ENCODE measurements at regions not wholly inside any gene's neighbourhood (a gene's known extent, or its start where the extent isn't known, plus 50 kb on each side); places are given as distances from the start of the nearest gene placed in this dataset.
"Not testable (repeated sequence)": the region's sequence is repeated elsewhere in the genome, so short reads cannot be mapped to it uniquely, and the experiment has no call there.

DNA sequence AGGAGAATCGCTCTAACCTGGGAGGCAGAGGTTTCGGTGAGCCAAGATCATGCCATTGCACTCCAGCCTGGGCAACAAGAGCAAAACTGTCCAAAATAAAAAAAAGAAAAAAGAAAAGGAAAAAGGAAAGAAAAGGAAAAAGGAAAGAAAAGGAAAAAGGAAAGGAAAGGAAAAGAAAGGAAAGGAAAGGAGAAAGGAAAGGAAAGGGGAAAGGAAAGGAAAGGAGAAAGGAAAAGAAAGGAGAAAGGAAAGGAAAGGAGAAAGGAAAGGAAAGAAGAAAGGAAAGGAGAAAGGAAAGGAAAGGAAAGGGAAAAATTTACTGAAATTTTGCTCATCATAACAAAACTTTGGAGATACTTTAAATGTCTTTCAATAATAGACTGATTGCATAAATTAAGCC is 391.3 kb upstream of the GYPC start:
- DNase-seq, result no peak

GRCh38 chr2:126269911-126270310 is 386.0 kb upstream of the GYPC start:
- DNase-seq, result no peak

- no peak for DNase-seq
Observed at GRCh38 chr2:126270587-126270986, 385.4 kb upstream of the GYPC start.

DNA sequence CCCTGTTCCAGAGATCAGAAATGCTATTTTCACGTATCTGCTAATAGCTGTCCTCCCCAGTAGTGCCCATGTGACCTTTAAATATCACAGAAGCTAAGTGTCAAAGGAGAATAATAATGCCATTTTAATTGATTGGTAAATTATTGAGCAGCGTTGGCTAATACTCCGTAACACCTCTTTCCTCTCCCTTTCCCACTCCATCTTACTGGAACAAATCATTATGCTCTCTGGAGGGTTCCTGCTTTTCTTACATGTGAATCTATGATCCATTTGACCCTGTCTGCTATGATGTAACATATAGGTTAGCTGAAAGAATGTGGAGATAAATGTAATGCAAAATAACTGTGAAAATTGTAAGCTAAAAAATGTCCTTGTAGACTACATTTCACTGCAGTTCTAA is 383.6 kb upstream of the GYPC start:
- DNase-seq, result no peak

DNA sequence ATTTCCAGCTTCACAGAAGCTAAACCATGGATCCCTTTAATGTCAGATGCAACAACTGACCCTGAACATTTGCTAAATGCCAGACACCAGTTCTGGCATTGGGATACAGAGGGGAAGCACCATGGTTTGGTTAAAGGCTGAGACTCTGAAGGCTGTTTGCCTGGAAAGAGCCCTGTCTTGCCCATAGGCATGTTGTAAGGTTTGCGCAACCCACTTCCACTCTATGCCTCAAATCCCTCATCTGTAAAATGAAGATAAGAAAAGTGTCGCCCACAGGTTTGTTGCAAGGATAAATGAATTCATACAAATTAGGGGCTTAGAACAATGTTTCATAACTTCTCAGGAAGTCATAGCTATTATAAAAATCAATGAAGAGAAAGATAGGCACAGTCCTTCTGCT is 380.9 kb upstream of the GYPC start:
- no peak for DNase-seq

DNA sequence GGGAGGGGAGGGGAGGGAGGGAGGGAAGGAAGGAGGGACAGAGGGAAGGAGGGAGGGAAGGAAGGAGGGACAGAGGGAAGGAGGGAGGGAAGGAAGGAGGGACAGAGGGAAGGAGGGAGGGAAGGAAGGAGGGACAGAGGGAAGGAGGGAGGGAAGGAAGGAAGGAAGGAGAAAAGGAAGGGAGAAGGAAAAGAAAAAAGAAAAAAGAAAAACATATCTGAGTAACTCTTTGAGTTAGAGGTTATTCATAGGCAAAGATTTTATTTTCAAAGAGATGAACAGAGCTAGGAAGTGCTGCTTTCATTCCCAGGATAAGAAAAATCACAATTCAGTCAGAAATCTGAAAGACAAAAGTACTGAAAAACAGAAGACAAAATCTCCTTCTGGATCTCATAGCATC is 379.7 kb upstream of the GYPC start:
- DNase-seq, result not testable (repeated sequence)

GRCh38 chr2:126288362-126288761 is 367.6 kb upstream of the GYPC start:
- no peak for DNase-seq

DNA sequence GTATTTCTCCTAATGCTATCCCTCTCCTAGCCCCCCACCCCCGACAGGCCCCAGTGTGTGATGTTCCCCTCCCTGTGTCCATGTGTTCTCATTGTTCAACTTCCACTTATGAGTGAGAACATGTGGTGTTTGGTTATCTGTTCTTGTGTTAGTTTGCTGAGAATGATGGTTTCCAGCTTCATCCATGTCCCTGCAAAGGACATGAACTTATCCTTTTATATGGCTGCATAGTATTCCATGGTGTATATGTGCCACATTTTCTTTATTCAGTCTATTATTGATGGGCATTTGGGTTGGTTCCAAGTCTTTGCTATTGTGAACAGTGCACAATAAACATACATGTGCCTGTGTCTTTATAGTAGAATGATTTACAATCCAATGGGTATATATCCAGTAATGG is 362.0 kb upstream of the GYPC start:
- not testable (repeated sequence) for DNase-seq

GRCh38 chr2:126299469-126299976 is 356.4 kb upstream of the GYPC start:
- DNase-seq, result no peak

DNA sequence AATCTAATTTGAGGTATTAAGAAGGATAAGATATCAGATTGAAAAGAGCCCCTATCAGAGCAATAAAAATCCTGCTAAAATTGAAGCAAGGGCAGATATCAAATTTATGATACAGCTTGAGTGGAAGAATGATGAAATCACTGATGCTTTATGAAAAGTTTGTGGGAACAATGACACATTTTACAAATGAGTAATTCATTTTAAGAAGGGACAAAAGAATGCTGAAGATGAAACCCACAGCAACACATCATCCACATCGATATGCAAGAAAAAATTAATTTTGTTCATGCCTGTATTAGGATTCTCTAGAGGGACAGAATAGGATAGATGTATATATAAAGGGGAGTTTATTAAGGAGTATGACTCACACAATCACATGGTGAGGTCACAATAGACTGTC is 355.6 kb upstream of the GYPC start:
- no peak for DNase-seq

- no peak for DNase-seq
Observed at GRCh38 chr2:126302043-126302442, 353.9 kb upstream of the GYPC start.

- DNase-seq, result no peak
Observed at GRCh38 chr2:126303113-126303512, 352.8 kb upstream of the GYPC start.

GRCh38 chr2:126304154-126304553 is 351.8 kb upstream of the GYPC start:
- no peak for DNase-seq

- no peak for DNase-seq
Observed at GRCh38 chr2:126306539-126306938, 349.4 kb upstream of the GYPC start.

GRCh38 chr2:126307740-126308139 is 348.2 kb upstream of the GYPC start:
- no peak for DNase-seq

DNA sequence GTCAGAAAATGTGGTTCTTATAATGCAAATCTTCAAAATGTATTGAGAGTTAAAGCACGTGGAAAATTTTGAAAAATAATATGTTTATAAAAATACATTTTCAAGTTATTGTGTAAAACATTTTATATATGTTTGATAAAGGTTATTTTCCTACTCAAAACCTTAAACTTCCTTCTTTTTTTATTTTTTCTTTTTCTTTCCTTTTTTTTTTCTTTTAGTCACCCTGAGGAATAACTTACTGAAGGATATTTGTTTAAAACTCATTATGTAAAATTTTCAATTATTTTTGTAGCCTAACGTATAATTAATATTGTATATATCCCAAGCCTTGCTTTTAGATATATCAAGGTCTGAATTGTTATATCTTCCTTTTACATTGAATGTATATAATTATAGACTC is 346.8 kb upstream of the GYPC start:
- no peak for DNase-seq

GRCh38 chr2:126312579-126312978 is 343.4 kb upstream of the GYPC start:
- no peak for DNase-seq

DNA sequence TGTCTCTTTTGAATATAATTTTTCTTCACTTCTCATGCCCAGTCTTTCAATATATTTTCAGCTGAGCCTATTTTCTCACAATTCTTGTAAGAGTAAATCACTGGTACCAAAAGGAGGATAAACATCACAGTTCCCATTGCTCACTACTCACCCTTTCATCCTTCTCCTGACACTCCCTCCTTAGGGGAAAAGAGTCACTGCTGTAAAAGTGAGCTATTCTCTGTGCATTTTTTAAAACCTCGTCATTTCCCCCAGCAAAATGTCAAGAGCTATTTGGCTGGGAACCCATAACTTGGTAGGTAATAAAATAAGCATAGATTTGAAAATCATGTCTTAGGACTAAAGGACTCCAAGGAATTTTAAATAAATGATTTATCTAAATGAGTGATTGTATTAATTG is 340.1 kb upstream of the GYPC start:
- DNase-seq, result no peak

GRCh38 chr2:126317790-126318431 is 338.0 kb upstream of the GYPC start:
- DNase-seq, result no peak

DNA sequence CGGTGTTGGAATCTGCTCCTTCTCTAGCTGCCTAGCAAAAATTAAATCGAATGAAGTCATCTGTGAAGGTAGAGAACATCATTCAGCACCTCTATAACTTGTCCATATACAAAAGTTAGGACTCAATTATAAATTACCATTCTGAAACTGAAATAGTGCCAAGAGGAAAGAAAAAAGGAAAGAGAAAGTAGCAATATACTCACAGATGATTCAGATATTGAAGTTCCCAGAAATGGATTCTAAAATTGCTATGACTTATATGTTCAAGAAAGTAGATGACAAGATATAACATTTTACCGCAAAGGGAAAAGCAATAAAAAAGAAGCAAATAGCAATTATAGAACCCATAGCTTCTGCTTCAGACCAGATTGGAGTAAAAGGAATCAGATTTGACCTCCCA is 333.6 kb upstream of the GYPC start:
- no peak for DNase-seq

GRCh38 chr2:126325202-126325601 is 330.8 kb upstream of the GYPC start:
- DNase-seq, result no peak

GRCh38 chr2:126329173-126329572 is 326.8 kb upstream of the GYPC start:
- no peak for DNase-seq

DNA sequence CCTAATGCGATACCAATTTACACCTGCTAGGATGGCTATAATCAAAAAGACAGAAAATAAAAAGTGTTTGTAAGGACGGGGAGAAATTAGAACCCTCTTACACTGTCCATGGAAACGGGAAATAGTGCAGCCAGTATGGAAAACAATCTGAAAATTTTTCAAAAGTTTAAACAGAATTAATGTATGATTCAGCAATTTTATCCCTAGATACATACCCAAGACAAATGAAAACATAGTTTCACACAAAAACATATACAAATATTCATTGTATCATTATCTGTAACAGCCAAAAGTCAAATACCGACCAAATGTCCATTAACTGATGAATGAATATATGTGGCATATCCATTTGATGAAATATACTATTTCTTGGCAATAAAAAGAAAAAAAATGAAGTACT is 313.5 kb upstream of the GYPC start:
- DNase-seq, result no peak

- DNase-seq, result no peak
Observed at GRCh38 chr2:126343136-126343535, 312.8 kb upstream of the GYPC start.

DNA sequence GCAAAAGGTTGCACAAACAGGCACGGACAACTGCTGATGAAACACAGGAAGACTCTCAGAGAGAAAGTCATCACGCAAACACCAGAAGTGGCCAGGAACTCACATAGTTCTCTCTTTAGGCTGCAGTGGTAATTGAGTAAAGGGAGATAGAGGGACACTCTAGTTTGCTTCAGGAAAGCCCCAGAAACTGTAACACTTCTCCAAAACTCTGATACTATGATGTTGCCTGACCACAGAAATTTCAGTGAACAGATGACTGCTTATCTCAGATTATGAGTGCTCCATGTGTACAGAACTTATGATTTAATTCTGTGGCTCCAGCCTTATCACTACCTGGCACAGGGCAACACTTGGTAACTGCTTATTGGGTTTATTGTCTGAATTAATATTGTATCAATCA is 311.5 kb upstream of the GYPC start:
- no peak for DNase-seq

DNA sequence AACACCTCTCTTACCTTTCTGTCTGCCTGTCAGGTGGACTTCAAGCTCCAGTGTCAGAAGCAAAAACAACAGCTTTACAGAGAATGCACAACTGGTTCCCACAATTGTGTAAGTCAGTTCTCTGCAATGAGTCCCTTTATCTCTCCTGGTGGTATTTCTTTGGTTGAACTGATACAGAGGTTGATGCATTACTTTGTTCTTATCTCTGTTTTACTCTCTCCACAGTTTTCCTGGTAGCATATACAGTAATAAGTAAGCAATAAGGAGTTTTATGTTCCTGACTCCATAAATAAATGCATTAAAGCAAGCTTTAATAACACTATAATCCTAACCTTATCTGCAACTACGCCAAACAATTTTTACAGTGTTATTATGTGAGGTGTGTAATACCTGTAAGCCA is 310.3 kb upstream of the GYPC start:
- no peak for DNase-seq
